ENCODE measurements at regions not wholly inside any gene's neighbourhood (a gene's known extent, or its start where the extent isn't known, plus 50 kb on each side); places are given as distances from the start of the nearest gene placed in this dataset.
"Not testable (repeated sequence)": the region's sequence is repeated elsewhere in the genome, so short reads cannot be mapped to it uniquely, and the experiment has no call there.

- peak; percentile 3 for DNase-seq (ENCODE audit: low read depth)
- no peak for TF ChIP-seq CTCF (conservative IDR thresholded peaks at IDR 0.05; ENCODE audit: control insufficient read depth, insufficient read depth, low read depth, low read length)
- H3K4me3 ChIP-seq (ENCODE audit: control insufficient read depth, low read depth, low read length): no peak overlapping the region
Observed at GRCh38 chr16:54879681-54880080, 51.0 kb upstream of the IRX5 start.

GRCh38 chr16:54878301-54878700 is 52.4 kb upstream of the IRX5 start:
- no peak for TF ChIP-seq CTCF (conservative IDR thresholded peaks at IDR 0.05; ENCODE audit: control insufficient read depth, insufficient read depth, low read depth, low read length)
- H3K4me3 ChIP-seq (ENCODE audit: control insufficient read depth, low read depth, low read length): no peak overlapping the region
- DNase-seq (ENCODE audit: low read depth): no peak

GRCh38 chr16:54875443-54875842 is 55.2 kb upstream of the IRX5 start:
- DNase-seq (ENCODE audit: low read depth): no peak
- TF ChIP-seq CTCF (conservative IDR thresholded peaks at IDR 0.05; ENCODE audit: control insufficient read depth, insufficient read depth, low read depth, low read length): no peak

GRCh38 chr16:54873716-54874373 is 56.8 kb upstream of the IRX5 start:
- not testable (repeated sequence) for DNase-seq (ENCODE audit: low read depth); H3K4me3 ChIP-seq (ENCODE audit: control insufficient read depth, low read depth, low read length)

More at GRCh38 chr16:54875443-54875842, 55.2 kb upstream of the IRX5 start:
- no peak overlapping the region for H3K4me3 ChIP-seq (ENCODE audit: control insufficient read depth, low read depth, low read length)

GRCh38 chr16:54873071-54873470 is 57.6 kb upstream of the IRX5 start:
- no peak for TF ChIP-seq CTCF (conservative IDR thresholded peaks at IDR 0.05; ENCODE audit: control insufficient read depth, insufficient read depth, low read depth, low read length)
- no peak for DNase-seq (ENCODE audit: low read depth)

GRCh38 chr16:54870151-54870550 is 60.5 kb upstream of the IRX5 start:
- TF ChIP-seq CTCF (conservative IDR thresholded peaks at IDR 0.05; ENCODE audit: control insufficient read depth, insufficient read depth, low read depth, low read length): no peak
- H3K4me3 ChIP-seq (ENCODE audit: control insufficient read depth, low read depth, low read length): no peak overlapping the region
- no peak for DNase-seq (ENCODE audit: low read depth)

More at GRCh38 chr16:54873071-54873470, 57.6 kb upstream of the IRX5 start:
- no peak overlapping the region for H3K4me3 ChIP-seq (ENCODE audit: control insufficient read depth, low read depth, low read length)

GRCh38 chr16:54867302-54867832 is 63.3 kb upstream of the IRX5 start:
- peak; percentile 10 for DNase-seq (ENCODE audit: low read depth)
- no peak overlapping the region for H3K4me3 ChIP-seq (ENCODE audit: control insufficient read depth, low read depth, low read length)
- TF ChIP-seq CTCF (conservative IDR thresholded peaks at IDR 0.05; ENCODE audit: control insufficient read depth, insufficient read depth, low read depth, low read length): no peak
